Glomerular visceral epithelial cell (primary cell): ENCODE measurements at regions not wholly inside any gene's neighbourhood (a gene's known extent, or its start where the extent isn't known, plus 50 kb on each side); places are given as distances from the start of the nearest gene placed in this dataset.
A peak's percentile ranks its signal among the peaks of the same experiment; 100 is the strongest.

Experiments
- DNase-seq: peaks from one replicate; pipeline ENCODE4 v3.0.0-alpha.2; 2016; ENCODE audit errors: extremely low spot score

GRCh38 chr10:33419311-33419710 lies 84.8 kb upstream of the NRP1 start:
- DNase-seq = no peak

GRCh38 chr10:33418301-33418700 lies 83.8 kb upstream of the NRP1 start:
- no peak for DNase-seq

- DNase-seq = no peak
These were observed 82.2 kb upstream of the NRP1 start for GRCh38 chr10:33416691-33417090.

GRCh38 chr10:33416209-33416608 lies 81.7 kb upstream of the NRP1 start:
- no peak for DNase-seq

- no peak for DNase-seq
These were observed 80.4 kb upstream of the NRP1 start for GRCh38 chr10:33414841-33415240.

GRCh38 chr10:33412653-33413361 lies 78.3 kb upstream of the NRP1 start:
- peak; percentile 92 for DNase-seq

GRCh38 chr10:33412241-33412640 lies 77.8 kb upstream of the NRP1 start:
- no peak for DNase-seq

DNA sequence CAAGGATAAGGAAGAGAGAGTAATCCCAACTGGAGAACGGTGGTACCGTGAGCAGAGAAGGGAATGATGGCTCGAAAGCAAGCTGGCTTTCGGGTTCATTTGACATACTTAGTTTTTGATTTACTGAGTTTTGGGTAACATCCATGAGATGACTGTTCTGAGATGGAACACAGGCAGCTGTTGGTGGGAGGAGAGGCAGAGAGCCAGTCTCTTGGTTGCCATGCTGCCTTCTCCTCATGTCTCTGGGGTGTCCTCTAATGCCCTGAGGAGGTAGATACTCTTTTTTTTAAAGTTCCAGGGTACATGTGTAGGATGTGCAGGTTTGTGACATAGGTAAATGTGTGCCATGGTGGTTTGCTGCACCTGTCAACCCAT lies 76.4 kb upstream of the NRP1 start:
- no peak for DNase-seq

GRCh38 chr10:33410096-33410859 lies 75.8 kb upstream of the NRP1 start:
- DNase-seq = no peak

- no peak for DNase-seq
These were observed 72.1 kb upstream of the NRP1 start for GRCh38 chr10:33406596-33406995.

DNA sequence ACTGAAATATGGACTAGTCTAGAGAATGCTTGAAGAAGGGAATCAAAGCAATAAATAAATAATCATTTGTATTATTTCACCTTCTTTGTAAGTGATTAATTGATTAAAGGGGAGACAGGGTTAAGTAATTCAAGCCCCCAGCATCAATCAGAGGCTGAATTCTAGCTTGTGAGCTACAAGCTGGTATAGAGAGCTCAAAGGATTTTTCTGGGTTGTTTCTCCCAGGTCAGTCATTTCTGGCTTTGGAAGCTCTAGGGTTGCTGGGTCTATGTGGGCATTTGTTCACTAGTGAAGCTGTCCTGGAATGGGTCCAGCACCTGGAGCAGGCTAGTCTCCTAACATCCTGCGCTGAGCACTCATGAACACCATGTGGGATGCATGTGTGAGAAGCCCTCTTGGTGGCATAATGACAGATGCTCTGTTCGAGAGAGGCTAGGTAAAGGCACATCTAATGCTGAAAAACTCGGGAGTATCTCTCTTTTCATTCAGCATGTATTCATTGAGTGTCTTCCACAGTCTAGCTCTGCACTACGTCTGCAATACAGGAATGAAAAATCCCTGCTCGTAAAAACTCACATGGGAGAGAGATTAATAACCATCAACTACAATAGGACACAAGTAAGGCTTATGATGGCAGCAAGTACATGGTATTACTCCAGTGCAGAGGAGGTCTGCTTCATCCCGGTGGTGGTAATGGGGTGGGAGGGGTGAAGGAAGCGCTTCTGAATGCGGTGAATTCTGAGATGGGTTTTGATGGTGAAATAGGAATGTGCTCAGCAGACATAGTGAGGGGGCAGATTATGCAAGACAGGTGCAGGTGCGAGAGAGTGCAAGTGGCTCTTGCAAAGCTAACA lies 68.0 kb upstream of the NRP1 start:
- DNase-seq = no peak

- DNase-seq = no peak
These were observed 66.8 kb upstream of the NRP1 start for GRCh38 chr10:33401300-33401699.

DNA sequence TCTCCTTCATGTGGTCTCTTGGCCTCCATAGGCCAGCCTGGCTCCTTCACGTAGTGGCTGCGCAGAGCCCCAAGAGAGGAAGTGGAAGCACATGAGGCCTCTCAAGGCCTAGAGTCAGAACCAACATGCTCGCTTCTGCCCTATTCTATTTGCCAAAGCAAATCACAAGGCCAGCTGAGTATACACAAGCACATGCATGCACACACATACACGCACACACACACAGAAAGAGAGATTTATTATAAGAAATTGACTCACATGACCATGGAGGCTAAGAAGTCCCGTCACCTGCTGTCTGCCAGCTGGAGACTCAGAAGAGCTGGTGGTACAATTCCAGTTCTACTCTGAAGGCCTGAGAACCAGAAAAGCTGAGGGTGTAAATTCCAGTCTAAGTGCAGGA lies 64.3 kb upstream of the NRP1 start:
- DNase-seq = no peak

DNA sequence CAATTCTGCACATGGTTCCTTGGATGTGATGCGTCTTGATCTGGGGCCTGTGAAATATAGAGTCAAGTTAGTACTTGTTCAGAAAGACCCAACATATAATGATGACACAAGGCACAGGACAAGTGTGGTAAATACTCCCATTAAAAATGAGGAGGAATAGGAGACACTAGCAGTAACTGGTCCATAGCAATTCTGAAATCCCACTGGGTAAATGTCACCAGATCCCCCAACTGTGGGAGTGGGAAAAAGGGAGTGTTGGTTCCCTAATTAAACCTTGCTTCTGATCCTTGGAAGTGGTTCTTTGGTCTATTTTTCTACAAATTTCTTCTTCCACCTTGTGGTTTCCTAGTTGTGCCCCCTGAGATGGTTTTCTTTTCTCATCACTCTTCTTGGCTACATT lies 62.5 kb upstream of the NRP1 start:
- DNase-seq = no peak

DNA sequence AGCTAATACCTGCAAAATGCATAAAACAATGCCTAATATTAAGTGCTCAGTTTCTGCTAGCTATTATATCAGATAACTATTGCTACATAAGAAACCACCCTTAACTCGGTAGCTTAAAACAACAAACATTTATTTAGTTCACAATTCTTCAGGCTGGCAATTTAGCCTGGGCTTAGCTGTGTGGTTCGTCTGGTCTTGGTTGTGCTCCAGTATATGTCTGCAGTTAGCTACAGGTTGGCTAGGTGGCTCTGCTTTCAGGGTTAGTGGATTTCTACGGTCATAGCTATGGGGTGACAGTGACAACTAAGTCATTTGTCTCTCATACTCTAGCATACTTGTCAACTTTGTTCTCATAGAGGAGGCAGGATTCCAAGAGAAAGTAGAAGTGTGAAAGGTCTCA lies 61.8 kb upstream of the NRP1 start:
- no peak for DNase-seq

GRCh38 chr10:33395201-33395600 lies 60.7 kb upstream of the NRP1 start:
- DNase-seq = no peak

GRCh38 chr10:33392706-33393105 lies 58.2 kb upstream of the NRP1 start:
- DNase-seq = no peak

DNA sequence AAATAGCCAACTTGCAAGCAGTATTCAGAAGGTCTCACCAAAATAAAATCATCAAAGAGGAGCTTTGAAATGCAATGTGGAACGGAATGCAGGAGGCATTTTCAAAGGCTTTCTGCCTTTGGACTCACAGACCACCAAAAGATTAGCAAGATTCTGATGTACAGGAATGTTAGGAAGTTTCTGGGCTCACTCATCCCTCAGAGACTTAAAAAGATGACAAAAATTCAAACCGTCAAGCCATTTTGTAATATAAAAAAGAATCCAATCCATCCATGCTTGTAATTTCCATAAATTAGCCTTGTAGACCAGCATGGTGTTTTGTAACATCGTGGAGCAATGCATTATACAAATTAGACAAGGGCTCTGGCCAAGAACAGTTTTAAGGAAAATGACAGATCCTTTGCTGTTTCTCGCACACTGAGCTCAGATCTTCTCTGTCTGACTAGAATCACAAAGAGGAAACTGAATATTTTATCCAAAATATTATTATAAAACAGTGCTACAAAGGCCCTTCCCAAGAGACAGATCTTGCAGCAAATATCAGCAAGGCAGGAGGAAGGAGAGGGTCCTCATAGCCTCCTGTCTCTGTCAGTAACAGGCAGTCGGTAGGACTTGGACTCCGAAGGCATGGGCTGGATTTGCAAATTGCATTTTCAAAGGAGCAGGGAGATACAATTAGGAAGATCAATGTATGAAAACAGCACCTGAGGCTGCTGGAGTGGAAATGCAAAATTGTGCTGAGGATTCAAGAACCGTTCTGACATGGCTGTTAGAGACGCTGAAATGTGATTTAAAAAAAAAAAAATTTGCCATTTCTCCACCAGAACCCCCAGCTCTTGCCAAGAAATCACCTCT lies 57.4 kb upstream of the NRP1 start:
- DNase-seq = no peak

DNA sequence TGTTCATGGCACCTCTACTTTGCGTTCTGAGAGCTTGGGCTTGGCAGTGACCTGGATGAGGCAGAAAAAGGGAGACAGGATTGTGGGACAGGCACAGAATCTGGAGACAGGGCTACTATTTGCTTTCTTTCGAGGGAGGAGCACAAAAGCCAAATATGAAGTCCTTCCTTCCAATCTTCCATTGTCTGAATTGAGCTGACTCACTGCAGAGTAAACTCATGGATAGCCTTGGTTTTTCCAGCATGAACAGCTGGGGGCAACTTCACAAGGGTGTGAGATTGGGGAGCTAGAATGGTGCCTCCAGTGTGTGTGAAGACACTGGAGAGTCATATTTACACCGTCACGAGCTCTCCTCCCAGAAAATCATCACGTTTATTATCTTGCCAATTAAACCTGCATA lies 55.6 kb upstream of the NRP1 start:
- DNase-seq = no peak

DNA sequence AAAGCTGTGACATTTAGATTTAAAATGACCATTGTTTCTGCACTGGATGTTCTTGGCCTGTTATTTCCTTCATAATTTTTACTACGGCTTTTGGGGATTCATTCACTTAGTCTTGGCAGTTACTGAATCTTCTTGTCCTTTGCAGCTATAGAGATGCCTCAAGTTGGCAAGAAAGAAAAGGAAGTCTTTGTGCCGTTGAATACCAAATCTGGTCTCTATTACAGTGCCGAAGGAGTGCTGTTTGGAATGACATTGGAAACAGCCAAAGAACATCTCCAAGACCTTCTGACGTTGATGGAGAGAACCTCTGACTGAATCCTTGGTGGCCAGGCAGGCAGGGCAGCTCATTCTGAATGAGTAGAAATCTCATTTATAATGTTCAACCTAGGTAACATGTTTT lies 54.3 kb upstream of the NRP1 start:
- DNase-seq = no peak

- no peak for DNase-seq
These were observed 53.9 kb upstream of the NRP1 start for GRCh38 chr10:33388382-33388781.

DNA sequence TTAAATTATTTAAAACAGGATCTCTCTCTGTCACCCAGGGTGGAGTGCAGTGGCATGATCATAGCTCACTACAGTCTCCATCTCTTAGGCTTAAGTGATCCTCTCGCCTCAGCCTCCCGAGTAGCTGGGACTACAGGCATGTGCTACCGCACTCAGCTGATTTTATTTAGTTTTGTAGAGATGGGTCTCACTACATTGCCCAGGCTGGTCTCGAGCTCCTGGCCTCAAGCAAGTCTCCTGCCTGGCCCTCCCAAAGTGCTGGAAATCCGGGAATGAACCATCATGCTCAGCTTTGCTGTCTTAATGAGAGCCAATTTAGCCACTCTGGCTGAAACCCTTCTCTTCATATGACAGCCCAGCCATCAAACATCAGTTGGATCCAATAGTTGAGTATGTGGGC lies 53.3 kb upstream of the NRP1 start:
- DNase-seq = no peak
